GM12892 (cell line): ENCODE measurements at regions not wholly inside any gene's neighbourhood (a gene's known extent, or its start where the extent isn't known, plus 50 kb on each side); places are given as distances from the start of the nearest gene placed in this dataset.

Experiments
- DNase-seq: peaks from one replicate; pipeline ENCODE4 v3.0.0; 2011; ENCODE audit not compliant: insufficient read length
- FAIRE-seq: peaks from 2 replicates; lab custom pipeline; 2011; peaks lifted over from hg19 to GRCh38; lab: Jason Lieb, UNC
- POLR2A ChIP-seq: IDR thresholded peaks from 2 replicates; pipeline ENCODE4 v1.6.1; 2011; ENCODE audit warnings: low read depth, low read length, control low read depth
- POLR2AphosphoS5 ChIP-seq: IDR thresholded peaks from 2 replicates; pipeline ENCODE4 v1.6.1; 2011; ENCODE audit warnings: low read depth, low read length, control low read depth
- TAF1 ChIP-seq: IDR thresholded peaks from 2 replicates; pipeline ENCODE4 v1.6.1; 2011; ENCODE audit warnings: low read depth, mild to moderate bottlenecking, control low read depth, low read length, borderline replicate concordance

GRCh38 chr2:118477111-118477862 is 370.2 kb downstream of the EN1 start:
- TF ChIP-seq POLR2AphosphoS5 = no peak
- TF ChIP-seq POLR2A = no peak
- no peak for TF ChIP-seq TAF1
- DNase-seq = no peak
- FAIRE-seq = no peak

DNA sequence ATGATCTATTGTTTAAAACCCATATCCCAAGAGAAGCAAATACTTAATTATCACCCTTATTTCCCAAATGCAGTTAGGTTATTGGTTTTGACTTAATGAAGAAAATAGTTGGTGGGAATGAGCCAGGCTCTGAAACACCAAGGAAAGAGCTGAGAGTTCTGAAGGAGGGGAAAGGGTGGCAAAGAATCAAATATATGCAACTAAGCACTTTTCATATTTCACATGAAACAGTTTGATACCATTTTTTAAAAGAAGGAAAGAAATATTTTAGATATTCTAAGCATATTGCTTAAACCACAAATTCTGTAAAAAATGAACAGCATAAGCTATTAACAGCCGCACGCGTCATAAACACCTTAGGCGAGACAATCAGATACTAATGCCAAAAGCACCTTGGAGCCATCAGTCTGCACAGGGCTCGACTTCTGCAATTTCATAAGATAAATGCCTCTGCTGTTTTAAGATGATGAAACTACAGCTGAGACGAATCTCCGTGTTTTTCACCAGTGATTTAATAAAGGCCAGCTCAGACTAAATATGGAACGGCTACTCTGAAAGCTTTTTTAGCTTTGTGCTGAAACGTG is 371.7 kb downstream of the EN1 start:
- TF ChIP-seq POLR2A (no peak), TAF1 (no peak), POLR2AphosphoS5 (no peak)
- DNase-seq = no peak
- FAIRE-seq = no peak

- DNase-seq (no peak), FAIRE-seq (no peak)
- TF ChIP-seq POLR2AphosphoS5 (no peak), POLR2A (no peak), TAF1 (no peak)
These were observed 372.9 kb downstream of the EN1 start for GRCh38 chr2:118474541-118474920.

DNA sequence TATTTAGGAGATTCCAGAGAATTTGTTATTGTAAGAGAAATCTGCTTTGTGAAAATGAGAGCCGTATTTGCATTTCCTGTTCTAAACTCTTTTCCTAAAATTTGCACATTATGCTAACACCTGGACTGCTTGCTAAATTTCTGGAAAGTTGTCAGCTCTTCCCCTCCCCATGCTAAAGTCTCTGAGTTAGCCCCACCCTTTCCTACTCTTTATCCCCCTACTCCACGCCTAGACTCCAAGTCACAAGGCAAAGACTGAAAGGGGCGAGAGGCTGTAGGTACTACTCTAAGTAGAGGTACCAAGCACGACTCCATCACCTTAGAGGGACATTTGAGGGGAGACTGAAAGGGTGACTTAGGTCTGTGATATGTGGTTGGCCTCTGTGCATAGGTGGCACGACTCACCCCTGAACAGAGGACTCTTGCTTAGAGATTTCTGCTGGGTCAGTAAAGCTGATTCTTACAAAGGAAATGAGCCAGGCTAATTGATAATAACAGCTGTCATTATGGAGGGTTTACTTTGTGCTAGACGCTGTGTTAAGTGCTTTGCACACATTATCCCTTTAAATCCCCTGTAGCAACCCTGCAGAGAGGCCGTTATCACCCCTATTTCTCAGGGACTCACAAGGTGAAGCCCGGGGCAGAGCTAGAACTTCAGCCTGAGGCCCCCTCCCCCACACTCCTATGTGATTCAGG is 373.5 kb downstream of the EN1 start:
- TF ChIP-seq POLR2A (no peak), TAF1 (no peak), POLR2AphosphoS5 (no peak)
- FAIRE-seq = no peak
- DNase-seq = no peak

GRCh38 chr2:118473241-118473640 is 374.2 kb downstream of the EN1 start:
- TF ChIP-seq POLR2A (no peak), TAF1 (no peak), POLR2AphosphoS5 (no peak)
- FAIRE-seq (no peak), DNase-seq (no peak)

- FAIRE-seq (no peak), DNase-seq (no peak)
- no peak for TF ChIP-seq POLR2AphosphoS5
- TF ChIP-seq TAF1 = no peak
- TF ChIP-seq POLR2A = no peak
These were observed 377.2 kb downstream of the EN1 start for GRCh38 chr2:118470297-118470696.

DNA sequence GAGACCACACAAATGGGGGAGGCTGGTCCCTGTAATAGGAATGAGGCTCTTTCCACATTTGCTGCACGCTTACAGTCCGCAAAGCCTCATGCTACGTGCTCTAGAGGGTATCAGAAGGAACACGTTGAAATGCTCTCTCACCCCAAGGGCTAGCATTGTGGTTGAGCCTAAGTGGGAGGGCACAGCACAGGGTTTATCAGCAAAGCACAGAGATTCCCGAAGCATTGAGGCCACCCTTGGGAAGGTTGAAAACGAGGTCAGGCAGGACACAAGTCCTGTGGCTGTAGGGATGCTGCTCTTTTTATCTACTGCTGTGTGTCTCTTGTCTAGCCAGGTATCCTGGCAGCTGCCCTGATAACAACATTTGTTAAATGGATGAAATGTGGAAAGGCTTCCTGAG is 378.3 kb downstream of the EN1 start:
- no peak for FAIRE-seq
- DNase-seq = no peak
- TF ChIP-seq POLR2A (no peak), TAF1 (no peak)

- FAIRE-seq = no peak
- TF ChIP-seq POLR2A (no peak), TAF1 (no peak), POLR2AphosphoS5 (no peak)
- DNase-seq = no peak
These were observed 376.4 kb downstream of the INSIG2 start for GRCh38 chr2:118464546-118465265.

DNA sequence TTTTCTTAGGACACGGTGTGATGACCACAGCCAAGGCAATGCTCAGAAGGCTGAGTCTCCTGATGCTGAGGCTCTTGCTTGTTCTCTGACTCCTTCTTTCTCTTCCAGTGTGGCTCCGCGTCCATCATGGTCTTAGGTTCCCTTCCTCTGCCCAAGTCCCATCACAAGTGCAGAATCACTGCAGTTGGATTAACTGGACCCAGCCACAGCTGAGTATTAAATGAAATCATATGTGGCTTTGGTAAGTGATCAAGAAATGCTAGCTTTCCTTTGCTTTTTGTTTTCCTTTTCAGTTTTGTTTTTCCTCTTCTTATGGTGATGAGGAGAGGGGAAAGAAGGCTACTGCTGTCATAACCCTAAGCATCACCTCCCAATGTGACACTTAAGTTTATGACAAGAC is 375.8 kb downstream of the INSIG2 start:
- DNase-seq (no peak), FAIRE-seq (no peak)
- TF ChIP-seq POLR2AphosphoS5 (no peak), TAF1 (no peak), POLR2A (no peak)

- no peak for FAIRE-seq
- no peak for DNase-seq
- TF ChIP-seq POLR2A (no peak), TAF1 (no peak), POLR2AphosphoS5 (no peak)
These were observed 372.2 kb downstream of the INSIG2 start for GRCh38 chr2:118460425-118460824.

- no peak for TF ChIP-seq POLR2A
- no peak for TF ChIP-seq TAF1
- no peak for TF ChIP-seq POLR2AphosphoS5
- FAIRE-seq = no peak
These were observed 371.2 kb downstream of the INSIG2 start for GRCh38 chr2:118459426-118459825.

More at GRCh38 chr2:118459426-118459825, 371.2 kb downstream of the INSIG2 start:
- no peak for DNase-seq
